GM21515 (cell line): ENCODE measurements at regions not wholly inside any gene's neighbourhood (a gene's known extent, or its start where the extent isn't known, plus 50 kb on each side); places are given as distances from the start of the nearest gene placed in this dataset.

Source experiments
- ATAC-seq: cut with Tn5 transposase; IDR thresholded peaks from one replicate; pipeline ENCODE4 v1.9.1; 2021; ENCODE audit not compliant: unreplicated experiment

- no peak for ATAC-seq
These were observed 167.3 kb downstream of the CDH26 start for GRCh38 chr20:60125513-60125912.

- ATAC-seq, result no peak
These were observed 168.8 kb downstream of the CDH26 start for GRCh38 chr20:60126975-60127374.

GRCh38 chr20:60131375-60131774 is 173.2 kb downstream of the CDH26 start:
- ATAC-seq, result no peak

DNA sequence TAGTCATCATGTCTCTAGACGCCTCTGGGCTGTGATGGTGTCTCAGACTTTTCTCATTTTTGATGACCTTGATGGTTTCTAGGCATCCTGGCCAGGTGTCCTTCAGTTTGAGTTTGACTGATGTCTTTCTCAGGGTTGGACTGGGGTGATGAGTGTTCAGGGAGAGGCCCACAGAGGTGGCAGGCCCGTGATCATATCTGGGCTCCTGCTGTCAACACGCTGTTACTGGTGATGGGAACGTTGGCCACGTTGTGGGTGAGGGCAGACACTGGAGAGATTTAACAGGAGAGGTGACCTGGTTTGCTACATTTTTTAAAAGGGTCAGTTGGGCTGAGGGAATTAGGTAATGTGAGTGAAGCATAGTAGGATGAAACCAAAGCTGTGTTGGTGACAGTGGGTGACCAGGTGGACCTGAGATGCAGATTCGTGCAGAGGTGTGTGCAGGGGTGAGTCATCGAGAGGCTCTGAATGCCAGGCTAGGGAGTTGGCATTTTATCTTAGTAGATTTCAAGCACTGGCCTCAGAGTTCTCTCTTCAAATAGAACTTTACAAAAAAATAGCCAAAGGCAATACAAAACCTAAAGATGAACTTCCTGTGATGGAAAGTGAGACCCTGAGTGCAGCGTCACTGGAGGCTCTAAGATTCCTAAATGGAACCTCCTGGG is 174.1 kb downstream of the CDH26 start:
- ATAC-seq, result no peak

DNA sequence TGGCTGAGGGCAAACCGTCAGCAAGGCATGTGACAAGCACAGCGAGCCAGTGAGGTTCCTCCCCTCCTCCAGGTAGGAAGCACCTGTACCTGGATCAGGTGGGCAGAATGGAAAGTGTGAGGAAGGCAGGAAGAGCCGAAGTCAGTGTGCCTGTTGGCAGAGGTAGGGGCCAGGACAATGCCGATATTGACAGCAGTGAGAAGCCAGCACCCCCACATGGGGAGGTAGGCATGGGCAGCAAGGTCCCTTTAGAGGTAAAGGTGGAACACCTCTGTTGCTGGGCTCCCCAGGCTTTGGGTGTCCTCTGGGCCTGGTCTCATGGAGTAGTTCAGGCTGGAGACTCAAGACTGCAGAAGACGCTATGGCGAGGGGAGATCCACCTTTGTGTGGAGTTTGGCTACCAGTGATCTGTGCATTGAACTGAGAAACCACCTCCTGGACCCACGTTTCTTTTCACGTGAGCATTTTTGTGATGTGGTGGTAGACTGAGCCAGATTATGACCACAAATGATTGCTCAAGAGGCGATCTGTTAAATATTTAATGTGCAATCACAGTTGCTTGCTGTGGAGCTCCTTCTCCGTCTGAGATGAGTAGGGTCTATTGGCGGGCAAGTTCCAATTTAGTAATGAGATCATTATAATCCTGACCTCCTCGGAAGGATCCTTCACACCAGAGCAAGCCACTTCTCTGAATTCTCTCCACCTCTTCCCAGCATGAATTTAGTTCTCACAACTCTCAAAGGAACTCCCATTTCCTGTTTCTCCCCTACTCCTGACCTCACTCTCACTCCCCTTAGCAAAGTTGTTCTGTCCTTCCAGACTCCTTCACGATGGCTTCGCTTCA is 174.8 kb downstream of the CDH26 start:
- no peak for ATAC-seq

GRCh38 chr20:60135276-60135675 is 177.1 kb downstream of the CDH26 start:
- ATAC-seq, result no peak

- no peak for ATAC-seq
These were observed 178.6 kb downstream of the CDH26 start for GRCh38 chr20:60136645-60137401.

- ATAC-seq, result no peak
These were observed 179.5 kb downstream of the CDH26 start for GRCh38 chr20:60137657-60138245.

- no peak for ATAC-seq
These were observed 180.3 kb downstream of the CDH26 start for GRCh38 chr20:60138256-60139220.

DNA sequence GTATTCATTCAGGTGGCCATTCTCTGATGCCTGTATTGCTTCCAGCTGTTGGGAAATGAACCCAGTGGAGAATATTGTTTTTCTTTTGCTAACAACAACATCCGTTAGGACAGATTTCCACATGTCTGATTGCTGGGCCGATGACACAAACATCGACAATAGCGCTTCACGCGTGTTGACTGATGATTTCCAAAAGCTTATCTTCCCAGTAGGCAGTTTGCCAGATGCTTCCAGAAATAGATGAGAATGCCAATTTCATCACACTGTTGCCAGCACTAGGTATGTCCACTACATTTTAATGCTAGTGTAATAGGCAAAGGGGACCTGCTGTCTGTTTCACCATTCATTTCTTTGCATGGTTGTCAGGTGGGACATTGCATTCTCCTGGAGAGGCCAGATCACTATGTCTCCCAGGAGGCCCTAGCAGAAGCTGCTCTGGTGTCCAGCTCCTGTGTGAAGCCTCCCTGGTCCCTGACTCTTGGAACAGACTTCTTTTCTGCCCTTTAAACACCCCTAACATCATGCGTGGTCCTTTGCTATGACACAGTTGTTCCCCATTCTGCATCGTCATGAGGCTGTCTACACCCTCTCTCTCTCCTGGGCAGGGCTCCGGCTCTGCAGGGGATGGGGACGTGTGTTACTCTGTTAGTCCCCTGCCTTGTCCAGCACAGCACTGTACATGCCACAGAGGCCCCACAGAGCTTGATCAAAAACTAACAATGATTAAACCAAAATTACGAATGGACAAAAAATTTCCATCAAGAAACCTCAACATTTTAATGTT is 181.6 kb downstream of the CDH26 start:
- no peak for ATAC-seq

DNA sequence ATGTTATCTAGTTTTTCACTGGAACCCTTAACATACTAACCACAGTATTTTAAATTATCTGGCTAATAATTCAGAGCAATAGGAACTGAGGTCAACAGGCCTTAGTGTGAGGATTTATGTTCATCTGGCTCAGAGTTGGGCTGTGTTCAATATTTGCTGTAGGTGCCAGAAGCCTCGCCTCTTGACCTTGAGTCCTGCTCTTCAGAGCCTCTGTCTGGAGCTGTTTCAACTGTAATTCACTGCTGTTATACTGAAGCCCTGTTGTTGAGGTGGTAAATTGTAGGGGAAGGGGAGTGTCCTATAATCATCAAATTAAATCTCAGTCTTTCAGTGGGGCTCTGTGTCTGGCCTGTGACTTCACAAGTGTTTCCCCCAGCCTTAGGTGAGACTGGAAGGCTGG is 184.4 kb downstream of the CDH26 start:
- no peak for ATAC-seq

- no peak for ATAC-seq
These were observed 185.1 kb downstream of the CDH26 start for GRCh38 chr20:60143261-60143842.

DNA sequence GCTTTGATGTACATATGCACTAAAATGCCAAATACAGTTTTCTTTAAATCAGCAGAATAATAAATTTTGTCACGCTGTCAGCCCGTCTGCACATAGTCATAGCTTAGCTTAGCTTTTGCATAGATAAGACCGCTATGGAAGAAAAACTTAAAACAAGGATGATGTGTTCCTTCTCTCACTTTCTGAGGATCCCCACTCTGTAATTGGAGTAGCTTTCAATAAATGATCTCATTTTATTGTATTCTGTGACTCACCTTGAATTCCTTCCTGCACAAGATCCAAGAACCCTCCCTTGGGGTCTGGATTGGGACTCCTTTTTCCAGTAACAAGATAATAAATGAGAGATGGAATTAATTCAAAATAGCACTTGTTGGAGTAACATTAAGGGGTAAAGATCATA is 186.2 kb downstream of the CDH26 start:
- ATAC-seq, result no peak

DNA sequence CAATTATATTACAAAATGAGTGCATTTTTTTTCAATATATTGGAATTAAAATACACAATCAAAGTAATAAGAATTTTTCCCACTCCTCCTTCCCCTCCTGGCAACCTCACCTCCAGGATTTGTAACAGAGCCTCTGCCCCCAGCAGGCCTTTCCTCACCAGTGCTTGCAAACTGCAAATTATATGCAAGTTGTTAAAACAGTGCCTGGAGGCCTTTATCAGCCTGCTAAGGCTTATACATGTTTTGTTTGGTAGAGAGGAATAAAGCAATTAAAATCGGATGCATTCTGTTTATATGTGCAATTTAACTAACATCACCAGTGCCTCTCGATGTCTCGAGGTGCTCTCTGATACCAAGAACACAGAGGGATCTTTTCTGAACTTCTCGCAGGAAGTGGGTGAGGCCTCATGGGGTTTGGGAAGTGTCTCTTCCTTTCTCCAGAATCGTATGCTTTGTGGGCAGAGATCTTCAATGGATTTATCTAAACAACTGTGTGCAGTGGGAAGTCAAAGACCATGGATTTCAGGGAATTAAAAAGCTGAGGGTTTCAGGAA is 186.8 kb downstream of the CDH26 start:
- ATAC-seq, result no peak

- ATAC-seq, result no peak
These were observed 188.8 kb downstream of the CDH26 start for GRCh38 chr20:60147004-60147403.

GRCh38 chr20:60148885-60149284 is 190.7 kb downstream of the CDH26 start:
- no peak for ATAC-seq

GRCh38 chr20:60152792-60153191 is 194.6 kb downstream of the CDH26 start:
- no peak for ATAC-seq

DNA sequence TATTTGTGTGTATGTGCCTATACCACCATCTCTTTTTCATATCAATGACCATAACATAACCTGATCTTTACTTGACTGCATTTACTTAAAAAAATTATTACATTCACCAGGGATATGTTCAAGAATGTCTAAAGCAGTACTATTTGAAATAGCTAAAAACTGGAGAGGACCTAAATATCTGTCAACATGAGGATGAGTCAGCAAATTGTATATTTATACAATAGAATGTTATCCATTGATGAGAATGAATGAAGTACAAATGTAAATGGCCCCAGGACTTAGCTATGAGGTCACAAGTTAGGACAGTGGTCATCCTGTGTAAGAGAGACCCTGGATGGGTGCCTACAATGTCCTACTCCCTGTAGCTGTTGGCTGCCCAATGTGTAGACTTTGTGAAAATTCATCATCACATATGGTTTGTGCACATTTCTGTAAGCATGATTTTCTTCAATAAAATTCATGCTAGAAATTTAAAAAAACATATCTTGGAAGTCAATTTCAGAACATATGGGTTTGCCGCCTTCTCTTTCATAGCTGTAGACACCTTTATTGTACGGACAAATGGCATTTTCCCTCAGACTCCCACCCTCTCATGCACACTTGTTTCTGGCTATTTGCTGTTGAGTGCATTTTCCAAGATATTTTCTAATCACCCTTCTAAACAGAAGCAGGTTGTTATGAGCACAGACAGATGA is 202.4 kb downstream of the CDH26 start:
- ATAC-seq, result no peak
